ENCODE measurements at regions not wholly inside any gene's neighbourhood (a gene's known extent, or its start where the extent isn't known, plus 50 kb on each side); places are given as distances from the start of the nearest gene placed in this dataset.
A peak's percentile ranks its signal among the peaks of the same experiment; 100 is the strongest.

- Mint-ChIP-seq H3K4me1 (peaks cover 43% of the 10 kb centered on the region), H3K27me3 (ENCODE audit: insufficient read depth) (no peaks in the 10 kb centered on the region), H3K4me3 (no peak overlapping the region), H3K36me3 (ENCODE audit: low read depth) (no peaks in the 10 kb centered on the region), H3K27ac (no peak overlapping the region), H3K9me3 (no peaks in the 10 kb centered on the region)
- no peak for DNase-seq
- H3K9me3 ChIP-seq (ENCODE audit: control insufficient read depth, low read length): no peaks in the 10 kb centered on the region
- H3K9ac ChIP-seq (ENCODE audit: extremely low read depth, low read length, poor library complexity, severe bottlenecking): no peak overlapping the region
- H3K27ac ChIP-seq (ENCODE audit: low read depth, low read length): no peak overlapping the region
- H3K27me3 ChIP-seq (ENCODE audit: control insufficient read depth, insufficient read depth, low read length, poor library complexity, severe bottlenecking): no peaks in the 10 kb centered on the region
- H3K4me3 ChIP-seq (ENCODE audit: low read length): no peak overlapping the region
- 78 to 84% methylated on average over 10 to 20 of the region's 21 CpGs for WGBS, 2 experiments (ENCODE audit: insufficient coverage in 1 of 2, insufficient read length in 1 of 2)
- no peaks in the 10 kb centered on the region for H3K36me3 ChIP-seq (ENCODE audit: control insufficient read depth, insufficient read depth, low read length)
- no peak for TF ChIP-seq CTCF (conservative IDR thresholded peaks at IDR 0.05)
- H3K4me1 ChIP-seq (ENCODE audit: control insufficient read depth, insufficient read depth, low read length): peaks cover 13% of the 10 kb centered on the region
Observed at GRCh38 chr1:36583980-36584782, 101.5 kb upstream of the CSF3R start.

- Mint-ChIP-seq H3K4me1 (peaks cover 41% of the 10 kb centered on the region), H3K36me3 (ENCODE audit: low read depth) (no peaks in the 10 kb centered on the region), H3K27me3 (ENCODE audit: insufficient read depth) (no peaks in the 10 kb centered on the region), H3K4me3 (no peak overlapping the region), H3K9me3 (no peaks in the 10 kb centered on the region), H3K27ac (peak overlapping the region; percentile 20)
- H3K9me3 ChIP-seq (ENCODE audit: control insufficient read depth, low read length): no peaks in the 10 kb centered on the region
- WGBS, 2 experiments (ENCODE audit: insufficient coverage in 1 of 2, insufficient read length in 1 of 2): 90 to 94% methylated on average over 2 to 3 of the region's 3 CpGs
- H3K9ac ChIP-seq (ENCODE audit: extremely low read depth, low read length, poor library complexity, severe bottlenecking): no peak overlapping the region
- H3K4me3 ChIP-seq (ENCODE audit: low read length): no peak overlapping the region
- no peak for TF ChIP-seq CTCF (conservative IDR thresholded peaks at IDR 0.05)
- H3K27me3 ChIP-seq (ENCODE audit: control insufficient read depth, insufficient read depth, low read length, poor library complexity, severe bottlenecking): no peaks in the 10 kb centered on the region
- no peak for DNase-seq
- no peaks in the 10 kb centered on the region for H3K36me3 ChIP-seq (ENCODE audit: control insufficient read depth, insufficient read depth, low read length)
- H3K27ac ChIP-seq (ENCODE audit: low read depth, low read length): no peak overlapping the region
- peaks cover 13% of the 10 kb centered on the region for H3K4me1 ChIP-seq (ENCODE audit: control insufficient read depth, insufficient read depth, low read length)
Observed at GRCh38 chr1:36583080-36583479, 100.4 kb upstream of the CSF3R start.

- no peaks in the 10 kb centered on the region for H3K36me3 Mint-ChIP-seq (ENCODE audit: low read depth)
- Histone ChIP-seq H3K27me3 (ENCODE audit: control insufficient read depth, insufficient read depth, low read length, poor library complexity, severe bottlenecking) (no peaks in the 10 kb centered on the region), H3K4me1 (ENCODE audit: control insufficient read depth, insufficient read depth, low read length) (peaks cover 6% of the 10 kb centered on the region), H3K36me3 (ENCODE audit: control insufficient read depth, insufficient read depth, low read length) (no peaks in the 10 kb centered on the region), H3K4me3 (ENCODE audit: low read length) (no peak overlapping the region), H3K9me3 (ENCODE audit: control insufficient read depth, low read length) (no peaks in the 10 kb centered on the region), H3K27ac (ENCODE audit: low read depth, low read length) (no peak overlapping the region), H3K9ac (ENCODE audit: extremely low read depth, low read length, poor library complexity, severe bottlenecking) (no peak overlapping the region)
- no peak overlapping the region for H3K4me3 Mint-ChIP-seq
- H3K4me1 Mint-ChIP-seq: peaks cover 33% of the 10 kb centered on the region
- H3K27ac Mint-ChIP-seq: no peak overlapping the region
- no peaks in the 10 kb centered on the region for H3K9me3 Mint-ChIP-seq
- no peak for TF ChIP-seq CTCF (conservative IDR thresholded peaks at IDR 0.05)
- WGBS, 2 experiments (ENCODE audit: insufficient coverage in 1 of 2, insufficient read length in 1 of 2): 84 to 90% methylated on average over 8 to 12 of the region's 12 CpGs
- no peaks in the 10 kb centered on the region for H3K27me3 Mint-ChIP-seq (ENCODE audit: insufficient read depth)
- DNase-seq: peak; percentile 69
Observed at GRCh38 chr1:36582066-36582755, 99.5 kb upstream of the CSF3R start.

All from endodermal cell (in vitro differentiated cells).